ENCODE measurements at regions not wholly inside any gene's neighbourhood (a gene's known extent, or its start where the extent isn't known, plus 50 kb on each side); places are given as distances from the start of the nearest gene placed in this dataset.

- 96% methylated on average over 3 of the region's 3 CpGs; no CpG with 5 or more reads in 1 of the 2 experiments for WGBS, 2 experiments (ENCODE audit: extremely low coverage in 1 of 2, insufficient coverage in 1 of 2, insufficient read length in 1 of 2, insufficient replicate concordance in 2 of 2, low coverage in 1 of 2, low lambda C conversion rate in 2 of 2, missing lambda C conversion rate in 1 of 2)
- H4K5ac ChIP-seq (ENCODE audit: insufficient read length, low read depth, low read length) = no peak overlapping the region
- ChIA-PET POLR2A (ENCODE audit: partially characterized antibody) (no interaction called here), CTCF (ENCODE audit: partially characterized antibody) (no interaction called here)
- FAIRE-seq (no peak), DNase-seq (ENCODE audit: low read depth in 1 of 2, low spot score in 2 of 2) (no peak)
- no peaks in the 10 kb centered on the region for H3K36me3 ChIP-seq (ENCODE audit: control insufficient read depth in 2 of 4, insufficient read depth in 4 of 4, low read length in 3 of 4)
- no peak overlapping the region for H2BK120ac ChIP-seq (replicated peaks; ENCODE audit: low read depth, low read length)
- TF ChIP-seq TBP (IDR thresholded peaks at IDR 0.05; ENCODE audit: low read depth, low read length) (no peak), CTBP2 (IDR thresholded peaks at IDR 0.05; ENCODE audit: borderline replicate concordance, insufficient read depth, insufficient read length, low read length) (no peak), POU5F1 (IDR thresholded peaks at IDR 0.05; ENCODE audit: low read depth, low read length) (no peak), RFX5 (IDR thresholded peaks at IDR 0.05; ENCODE audit: borderline replicate concordance, low read depth, low read length) (no peak), RAD21 (IDR thresholded peaks at IDR 0.05 in 1 of 2, conservative IDR thresholded peaks at IDR 0.05 in 1 of 2; ENCODE audit: low read depth in 2 of 2, low read length in 2 of 2) (no peak), SIN3A (conservative IDR thresholded peaks at IDR 0.05 in 1 of 2, IDR thresholded peaks at IDR 0.05 in 1 of 2; ENCODE audit: low read depth in 1 of 2, low read length in 2 of 2) (no peak), ZNF274 (IDR thresholded peaks at IDR 0.05; ENCODE audit: borderline replicate concordance, extremely low read depth, low read length) (no peak), CHD1 (IDR thresholded peaks at IDR 0.05; ENCODE audit: low read depth, low read length) (no peak), RBBP5 (IDR thresholded peaks at IDR 0.05; ENCODE audit: borderline replicate concordance, low read depth, low read length) (no peak)
- H3K9ac ChIP-seq (replicated peaks in 1 of 4; ENCODE audit: extremely low read depth in 1 of 4, low read depth in 3 of 4, low read length in 3 of 4) = no peak overlapping the region
- H2AFZ ChIP-seq (ENCODE audit: low read length) = no peak overlapping the region
- H3K27ac ChIP-seq (ENCODE audit: low read depth, low read length) = no peak overlapping the region
- H3K18ac ChIP-seq (ENCODE audit: extremely low read depth, low read length) = no peak overlapping the region
- H2BK12ac ChIP-seq (ENCODE audit: low read depth, low read length) = no peak overlapping the region
- no peaks in the 10 kb centered on the region for H3K23me2 ChIP-seq (ENCODE audit: low read depth, low read length)
- no peak overlapping the region for H2BK20ac ChIP-seq (ENCODE audit: low read length)
- H2BK5ac ChIP-seq (ENCODE audit: low read depth, low read length) = no peak overlapping the region
- no peak overlapping the region for H3K14ac ChIP-seq (ENCODE audit: insufficient read length)
- H3K23ac ChIP-seq (ENCODE audit: insufficient read length) = no peak overlapping the region
- H4K8ac ChIP-seq (ENCODE audit: extremely low read depth, insufficient read depth, low read length) = no peak overlapping the region
- H3K4me2 ChIP-seq (ENCODE audit: insufficient read depth in 1 of 2, low read depth in 2 of 2, low read length in 2 of 2) = no peak overlapping the region
- no peaks in the 10 kb centered on the region for H3K79me1 ChIP-seq (ENCODE audit: low read depth, low read length)
- no peak overlapping the region for H2AK5ac ChIP-seq (ENCODE audit: low read depth, low read length)
- no peaks in the 10 kb centered on the region for H3K9me3 ChIP-seq (ENCODE audit: insufficient read depth in 2 of 2, low read depth in 1 of 2, low read length in 1 of 2)
- no peak overlapping the region for H3K4ac ChIP-seq (replicated peaks; ENCODE audit: insufficient read length, low read depth, low read length)
- no peak overlapping the region for H3K56ac ChIP-seq (replicated peaks; ENCODE audit: insufficient read length, low read depth, low read length)
- no peak overlapping the region for H2BK15ac ChIP-seq (ENCODE audit: low read length)
- H4K91ac ChIP-seq (replicated peaks; ENCODE audit: insufficient read length, low read length) = no peak overlapping the region
- H3K27me3 ChIP-seq (replicated peaks in 1 of 4; ENCODE audit: control insufficient read depth in 3 of 4, extremely low read depth in 1 of 4, insufficient read depth in 3 of 4, low read length in 3 of 4) = no peaks in the 10 kb centered on the region
- H3K4me1 ChIP-seq (replicated peaks in 1 of 4; ENCODE audit: control insufficient read depth in 3 of 4, insufficient read depth in 4 of 4, low read length in 3 of 4) = no peaks in the 10 kb centered on the region
- no peaks in the 10 kb centered on the region for H3K79me2 ChIP-seq (ENCODE audit: control insufficient read depth in 1 of 2, insufficient read depth in 2 of 2, low read length in 2 of 2)
- no peak overlapping the region for H3K4me3 ChIP-seq (ENCODE audit: extremely low read depth in 1 of 4, insufficient read depth in 2 of 4, low read depth in 3 of 4, low read length in 4 of 4)
- no peaks in the 10 kb centered on the region for H4K20me1 ChIP-seq (replicated peaks in 1 of 2; ENCODE audit: control insufficient read depth in 1 of 2, insufficient read depth in 2 of 2, low read length in 2 of 2)
Observed at GRCh38 chr2:194686569-194686968, 970.5 kb upstream of the SLC39A10 start.
